ENCODE measurements at regions not wholly inside any gene's neighbourhood (a gene's known extent, or its start where the extent isn't known, plus 50 kb on each side); places are given as distances from the start of the nearest gene placed in this dataset.

DNA sequence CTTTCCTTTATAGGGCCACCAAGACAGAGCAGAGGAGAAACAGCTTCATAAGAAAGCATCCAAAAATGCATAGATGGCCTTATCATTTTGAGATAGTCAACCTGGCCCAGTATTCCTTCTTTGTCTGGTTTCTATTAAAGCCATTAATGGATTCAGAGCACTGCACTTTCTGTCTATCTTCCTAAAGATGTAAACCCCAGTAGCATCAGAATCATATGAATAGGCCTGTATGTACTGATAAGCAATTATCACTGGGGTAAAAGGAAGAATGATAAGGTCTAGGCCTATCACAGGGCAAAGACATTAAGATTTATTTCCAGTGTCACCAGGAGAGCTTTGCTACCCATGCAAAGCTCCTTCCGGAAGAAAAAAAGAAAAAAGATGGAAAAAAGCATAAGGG lies 432.5 kb upstream of the C9orf72 start:
- TF ChIP-seq, protein P1, sequence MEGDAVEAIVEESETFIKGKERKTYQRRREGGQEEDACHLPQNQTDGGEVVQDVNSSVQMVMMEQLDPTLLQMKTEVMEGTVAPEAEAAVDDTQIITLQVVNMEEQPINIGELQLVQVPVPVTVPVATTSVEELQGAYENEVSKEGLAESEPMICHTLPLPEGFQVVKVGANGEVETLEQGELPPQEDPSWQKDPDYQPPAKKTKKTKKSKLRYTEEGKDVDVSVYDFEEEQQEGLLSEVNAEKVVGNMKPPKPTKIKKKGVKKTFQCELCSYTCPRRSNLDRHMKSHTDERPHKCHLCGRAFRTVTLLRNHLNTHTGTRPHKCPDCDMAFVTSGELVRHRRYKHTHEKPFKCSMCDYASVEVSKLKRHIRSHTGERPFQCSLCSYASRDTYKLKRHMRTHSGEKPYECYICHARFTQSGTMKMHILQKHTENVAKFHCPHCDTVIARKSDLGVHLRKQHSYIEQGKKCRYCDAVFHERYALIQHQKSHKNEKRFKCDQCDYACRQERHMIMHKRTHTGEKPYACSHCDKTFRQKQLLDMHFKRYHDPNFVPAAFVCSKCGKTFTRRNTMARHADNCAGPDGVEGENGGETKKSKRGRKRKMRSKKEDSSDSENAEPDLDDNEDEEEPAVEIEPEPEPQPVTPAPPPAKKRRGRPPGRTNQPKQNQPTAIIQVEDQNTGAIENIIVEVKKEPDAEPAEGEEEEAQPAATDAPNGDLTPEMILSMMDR (IDR thresholded peaks at IDR 0.05) = no peak
- no peak for TF ChIP-seq POLR2A (IDR thresholded peaks at IDR 0.05)

Data from right lobe of liver (tissue), 4 donors.